Left cardiac atrium (tissue), 4 donors: ENCODE measurements at regions not wholly inside any gene's neighbourhood (a gene's known extent, or its start where the extent isn't known, plus 50 kb on each side); places are given as distances from the start of the nearest gene placed in this dataset.
"Not testable (repeated sequence)": the region's sequence is repeated elsewhere in the genome, so short reads cannot be mapped to it uniquely, and the experiment has no call there.

Source experiments
- ATAC-seq, 2 donors: fragments of 200-7000 bp; cut with Tn5 transposase; one replicate each; pipeline ENCODE4 v1.9.1; 2020; ENCODE audit warnings: mild to moderate bottlenecking in 2 of 2, moderate library complexity in 2 of 2
- DNase-seq: peaks from one replicate; pipeline ENCODE4 v3.0.0-alpha.2; 2020
- intact Hi-C, 2 donors: fragments of 100-400 bp; cut with DNase I; formaldehyde crosslinking; loops; one replicate each; pipeline versions ENCODE4 v1.14.1 to v1.15.1; 2022 to 2023
- donor health status: DM: no; HTN: yes; CAD: no.
- donor health status: DM: no; HTN: yes; CAD: no; lungs with severe emphysema.
- donor health status: DM: yes; HTN: yes; CAD: no.
- donor health status: Dilated cardiomyopathy.

DNA sequence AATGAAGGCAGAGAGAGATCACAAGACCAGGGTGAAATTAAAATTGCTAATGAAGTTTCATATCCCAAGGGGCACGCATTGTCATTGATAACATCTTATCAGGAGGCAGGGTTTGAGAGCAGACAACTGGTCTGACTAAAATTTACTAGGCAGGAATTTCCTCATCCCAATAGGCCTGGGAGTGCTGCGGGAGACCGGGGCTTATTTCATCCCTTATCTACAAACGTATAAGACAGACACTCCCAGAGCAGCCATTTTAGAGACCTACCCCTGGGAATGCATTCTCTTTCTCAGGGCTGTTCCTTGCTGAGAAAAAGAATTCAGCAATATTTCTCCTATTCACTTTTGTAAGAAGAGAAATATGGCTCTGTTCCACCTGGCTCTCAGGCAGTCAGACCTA, 533.0 kb downstream of the PYDC2 start:
- intact Hi-C loops, DNase-seq, ATAC-seq: not testable (repeated sequence)

DNA sequence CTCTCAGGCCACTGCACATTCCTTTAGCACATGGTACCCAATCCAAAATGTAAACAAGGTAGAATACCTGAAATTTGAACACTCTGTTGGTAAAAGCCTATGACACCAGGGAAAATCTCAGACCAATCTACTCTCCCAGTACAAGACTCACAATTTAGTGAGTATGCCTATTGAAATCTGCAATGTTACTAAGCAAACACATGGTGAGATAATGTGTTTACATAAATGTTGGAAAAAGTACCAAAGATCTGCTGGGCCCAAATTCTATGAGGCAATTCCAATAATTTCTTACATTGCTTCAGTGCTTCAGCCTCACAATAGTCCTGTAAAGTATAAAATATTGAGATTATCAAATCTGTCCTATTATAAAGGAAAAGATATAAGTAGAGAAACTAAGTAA, 536.1 kb downstream of the PYDC2 start:
- DNase-seq (no peak), ATAC-seq (no peak)
- intact Hi-C loops: no loop called here

DNA sequence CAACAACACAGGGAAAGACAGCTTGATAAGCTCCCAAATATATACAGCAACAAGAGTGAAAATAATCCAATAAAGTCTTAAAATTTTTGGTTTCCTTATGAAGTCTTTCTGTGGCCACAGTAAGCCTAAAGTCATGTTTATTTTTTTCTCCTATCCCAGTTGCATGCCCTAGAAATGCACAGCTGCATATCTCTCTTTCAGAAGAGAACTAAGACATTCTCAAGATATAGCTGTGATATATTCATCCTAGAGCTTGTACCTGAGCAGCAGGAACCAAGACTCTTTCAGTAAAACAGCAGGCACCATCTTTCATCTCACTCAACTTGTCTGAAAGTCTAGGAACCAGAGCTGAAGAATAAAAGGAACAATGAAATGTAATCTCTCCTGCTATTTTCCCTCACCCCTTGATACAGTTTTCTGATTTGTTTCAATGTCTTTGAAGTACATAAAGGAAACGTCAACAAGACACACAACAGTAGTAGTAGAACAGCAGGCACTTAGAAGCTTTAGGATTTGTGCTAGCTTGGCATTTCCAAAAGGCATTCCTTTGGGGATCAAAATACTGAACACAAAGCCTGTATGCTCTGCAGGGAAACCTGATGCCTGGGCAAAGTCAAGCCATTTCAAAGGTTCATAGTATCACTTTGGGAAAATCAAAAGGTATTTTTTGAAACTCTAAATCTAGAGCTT, 536.8 kb downstream of the PYDC2 start:
- intact Hi-C loops: no loop called here
- ATAC-seq: no peak
- no peak for DNase-seq

DNA sequence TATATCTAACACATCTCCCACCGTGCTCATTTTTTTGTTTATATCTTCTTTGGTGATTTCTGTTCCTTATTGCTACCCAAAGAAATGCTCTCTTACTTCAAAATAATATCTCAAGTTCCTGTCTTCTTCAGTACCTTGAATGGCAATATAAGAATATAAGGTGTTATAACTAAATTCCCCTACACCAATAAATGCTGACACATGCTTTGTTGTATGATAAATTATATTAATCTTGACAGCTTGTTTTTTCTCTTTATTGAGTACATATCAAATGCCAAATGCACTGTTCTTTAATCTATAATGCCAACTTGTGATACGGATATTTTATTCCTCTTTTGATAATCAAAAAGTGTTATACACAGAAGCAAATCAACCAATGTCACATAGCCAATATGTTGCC, 540.3 kb downstream of the PYDC2 start:
- ATAC-seq: no peak
- intact Hi-C loops: no loop called here
- no peak for DNase-seq

DNA sequence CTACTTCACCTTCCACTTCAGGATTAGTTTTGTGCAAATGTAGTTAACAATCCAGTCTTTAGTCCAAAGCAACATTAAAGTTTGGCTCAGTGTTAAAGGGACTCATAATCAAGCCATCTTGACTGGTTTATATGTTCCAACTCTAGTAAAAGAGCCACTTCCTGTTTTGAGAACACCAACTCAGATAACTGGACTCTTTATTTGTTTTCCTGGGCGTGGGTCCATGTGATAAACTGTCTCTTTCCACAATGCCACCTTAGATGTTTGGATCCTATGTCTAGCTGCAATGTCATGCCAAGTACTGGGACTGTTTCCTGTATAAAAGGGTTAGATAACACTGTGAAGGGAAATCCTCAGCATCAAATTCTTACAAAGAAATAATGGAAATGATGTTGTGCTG, 545.0 kb downstream of the PYDC2 start:
- intact Hi-C loops: no loop called here
- ATAC-seq (no peak), DNase-seq (no peak)

DNA sequence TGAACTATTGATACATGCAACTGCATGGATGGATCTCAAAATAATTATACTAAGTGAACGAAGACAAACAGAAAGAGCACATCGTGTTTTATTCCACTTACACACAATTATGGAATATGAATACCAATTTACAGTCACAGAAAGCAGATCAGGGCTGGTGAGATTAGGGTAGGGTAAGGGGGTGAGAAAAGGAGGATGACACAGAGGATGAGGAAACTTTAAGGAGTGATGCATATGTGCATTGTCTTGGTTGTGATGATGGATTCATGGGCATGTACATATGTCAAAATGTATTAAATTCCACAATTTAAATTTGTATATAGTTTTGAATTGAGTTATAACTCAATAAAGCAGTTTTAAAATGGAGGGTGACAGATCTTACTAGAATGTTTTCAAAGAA, 548.9 kb downstream of the PYDC2 start:
- intact Hi-C loops: no loop called here
- no peak for ATAC-seq
- no peak for DNase-seq

DNA sequence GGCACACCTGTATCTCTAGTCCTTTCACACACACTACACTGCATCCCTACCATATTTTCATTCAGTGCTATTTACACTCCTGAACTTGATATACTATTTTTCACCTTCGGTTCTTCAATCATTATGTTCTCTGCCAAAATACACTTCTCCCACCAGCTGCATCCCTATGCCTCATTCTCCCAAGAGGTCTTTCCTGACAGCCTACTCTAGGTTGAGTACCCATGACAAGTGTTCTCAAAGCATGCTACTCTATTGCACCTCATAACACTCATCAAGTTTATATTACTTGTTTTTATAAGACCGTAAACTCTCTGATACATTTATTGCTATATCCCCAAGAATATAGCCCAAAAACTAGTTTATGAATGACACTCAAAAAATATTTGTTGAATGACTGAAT, 549.5 kb downstream of the PYDC2 start:
- ATAC-seq (no peak), DNase-seq (no peak)
- intact Hi-C loops: no loop called here

DNA sequence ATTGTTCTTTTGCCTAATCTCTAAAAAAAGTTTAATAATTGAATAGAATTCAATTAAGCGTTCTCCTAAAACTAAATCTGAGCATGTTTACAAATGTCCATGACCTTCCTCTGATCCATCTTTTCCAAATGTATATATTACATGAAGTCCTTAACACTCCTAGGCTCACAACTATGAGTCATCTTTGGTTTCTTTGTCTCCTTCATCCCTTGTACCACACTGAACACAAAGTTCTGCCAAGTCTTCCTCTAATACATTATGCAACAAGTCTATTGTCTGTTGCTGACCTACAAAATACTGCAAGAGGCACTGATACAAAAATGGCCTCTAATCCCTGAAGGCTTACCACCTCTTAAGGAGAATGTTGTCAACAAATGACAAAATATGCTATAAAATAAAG, 550.2 kb downstream of the PYDC2 start:
- DNase-seq: no peak
- intact Hi-C loops: no loop called here
- ATAC-seq: no peak

DNA sequence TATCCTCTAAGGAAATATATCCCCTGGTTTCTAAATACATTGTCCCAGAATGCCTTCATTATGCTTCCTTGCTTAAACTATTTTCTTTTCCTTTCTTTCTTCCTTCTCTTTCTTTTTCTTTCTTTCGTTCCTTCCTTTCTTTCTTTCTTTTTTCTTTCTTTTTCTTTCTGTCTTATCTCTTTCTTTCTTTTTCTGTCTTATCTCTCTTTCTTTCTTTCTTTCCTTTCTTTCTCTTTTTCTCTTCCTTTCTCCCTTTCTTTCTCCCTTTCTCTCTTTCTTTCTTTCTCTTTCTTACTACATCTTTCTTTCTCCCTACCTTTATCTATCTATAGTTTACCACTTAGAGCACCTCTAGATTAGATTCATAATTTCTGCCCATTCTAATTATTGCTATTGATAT, 552.1 kb downstream of the PYDC2 start:
- ATAC-seq (no peak), DNase-seq (no peak)
- intact Hi-C loops: no loop called here

DNA sequence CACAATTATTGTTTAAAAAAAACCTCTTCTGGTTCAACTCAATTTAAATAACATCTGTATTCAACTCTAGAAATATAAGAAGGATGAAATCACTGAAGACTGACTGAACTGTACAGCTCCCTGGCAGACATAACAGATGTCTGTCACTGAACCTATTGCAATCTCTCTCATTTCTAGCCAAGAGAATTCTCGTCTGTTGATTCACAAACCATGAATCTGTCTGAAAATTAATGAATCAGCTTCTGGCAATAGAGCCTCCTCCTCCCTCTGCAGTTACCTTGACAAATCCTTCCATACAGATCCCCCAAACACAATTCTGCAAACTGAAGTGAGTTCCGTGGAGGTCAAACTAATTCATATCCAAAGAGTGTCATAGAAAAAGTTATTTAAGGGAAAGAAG, 561.4 kb downstream of the PYDC2 start:
- DNase-seq (no peak), ATAC-seq (peak in 1 of 2 donors; percentile 90)
- intact Hi-C loops: no loop called here

DNA sequence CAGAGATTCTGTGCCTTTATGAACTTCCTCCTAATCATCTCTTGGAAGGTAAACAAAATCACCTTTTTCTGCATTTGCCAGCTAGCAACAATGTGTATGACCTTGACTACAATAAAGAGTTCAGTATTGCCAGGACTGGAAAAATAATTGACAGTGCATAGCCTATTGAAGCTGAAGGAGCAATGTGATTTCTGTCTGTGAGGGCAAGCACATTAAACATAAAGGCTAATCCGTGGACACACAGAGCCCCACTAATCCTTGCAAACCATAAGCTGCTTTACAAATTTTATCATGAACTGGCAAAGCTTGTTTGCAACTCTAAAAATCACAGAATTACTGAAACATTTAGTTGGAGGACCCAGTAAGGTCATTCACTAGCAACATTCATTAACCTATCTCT, 563.8 kb downstream of the PYDC2 start:
- DNase-seq (no peak), ATAC-seq (no peak)
- intact Hi-C loops: no loop called here

DNA sequence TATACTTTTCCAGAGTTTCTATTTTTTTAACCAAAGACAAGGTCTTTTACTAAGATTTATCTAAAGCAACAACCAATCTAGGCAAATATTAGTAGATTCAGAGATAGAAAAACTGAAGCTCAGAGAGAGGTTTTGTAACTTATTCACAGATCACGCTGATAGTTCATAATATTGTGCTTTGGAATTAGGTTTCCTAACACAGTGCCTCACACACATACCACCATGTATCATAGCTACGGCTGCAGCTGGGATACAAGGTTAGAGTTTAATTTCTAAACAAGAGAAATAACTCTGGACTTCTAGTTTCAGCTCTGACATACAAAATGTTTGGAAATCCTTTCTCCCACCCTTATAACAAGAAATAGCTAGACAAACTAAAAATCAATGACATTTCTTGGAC, 565.7 kb downstream of the PYDC2 start:
- intact Hi-C loops: no loop called here
- DNase-seq: no peak
- no peak for ATAC-seq

DNA sequence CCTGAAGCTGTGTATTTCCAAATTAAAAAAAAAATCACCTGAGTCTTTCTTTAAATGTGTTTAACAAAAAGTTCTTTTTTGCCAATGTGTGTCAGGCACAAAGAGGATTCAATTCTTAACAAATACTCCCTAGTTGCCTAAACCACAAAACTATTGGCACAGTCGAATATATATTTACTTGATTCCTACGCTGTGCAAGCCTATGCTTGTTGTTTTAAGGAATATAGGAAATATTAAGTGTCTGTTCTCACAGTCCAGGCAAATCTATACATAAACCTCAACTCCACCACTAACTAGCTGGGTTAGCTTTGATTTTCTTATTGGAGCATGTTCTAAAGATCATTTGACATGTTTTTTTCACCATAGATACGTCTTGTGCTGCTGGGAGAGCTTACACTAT, 571.0 kb downstream of the PYDC2 start:
- ATAC-seq (no peak), DNase-seq (no peak)
- intact Hi-C loops: no loop called here

DNA sequence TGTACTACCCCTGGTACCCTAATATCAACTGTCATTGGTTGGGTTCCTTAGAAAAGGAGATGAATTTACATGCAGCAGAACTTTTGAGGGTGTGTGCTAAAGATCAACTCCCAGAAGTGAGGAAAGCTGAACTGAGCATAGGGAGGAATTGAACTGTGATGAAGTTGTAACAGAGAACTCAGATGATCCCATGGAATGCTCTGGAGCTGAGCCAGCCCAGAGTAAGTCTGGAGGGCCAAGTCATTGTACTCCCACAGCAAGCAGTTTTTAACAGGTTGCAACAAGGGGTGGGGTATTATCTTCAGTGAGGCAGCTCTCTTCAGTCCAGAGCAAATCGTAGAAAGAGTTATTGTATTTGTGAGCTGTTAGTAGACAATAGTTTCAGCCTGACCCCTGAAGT, 572.3 kb downstream of the PYDC2 start:
- intact Hi-C loops: no loop called here
- DNase-seq (no peak), ATAC-seq (no peak)

DNA sequence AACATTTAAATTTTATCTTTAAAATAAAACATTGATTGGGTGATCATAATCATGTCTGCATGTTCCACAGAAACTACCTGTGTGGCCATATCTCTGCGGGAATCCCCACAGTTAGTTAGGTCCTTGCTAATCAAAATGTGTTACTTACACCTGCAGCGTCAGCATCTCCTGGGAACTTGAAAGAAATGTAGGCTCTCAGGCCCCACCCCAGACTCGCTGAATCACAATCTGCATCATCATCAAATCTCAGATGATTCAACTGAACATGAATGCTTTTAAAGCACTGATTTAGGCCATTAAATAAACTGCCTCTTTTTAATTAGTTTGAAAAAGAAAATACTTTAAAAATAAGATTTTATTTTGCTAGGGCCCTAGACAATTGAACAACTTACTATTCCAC, 577.8 kb downstream of the PYDC2 start:
- intact Hi-C loops: no loop called here
- ATAC-seq (no peak), DNase-seq (no peak)

DNA sequence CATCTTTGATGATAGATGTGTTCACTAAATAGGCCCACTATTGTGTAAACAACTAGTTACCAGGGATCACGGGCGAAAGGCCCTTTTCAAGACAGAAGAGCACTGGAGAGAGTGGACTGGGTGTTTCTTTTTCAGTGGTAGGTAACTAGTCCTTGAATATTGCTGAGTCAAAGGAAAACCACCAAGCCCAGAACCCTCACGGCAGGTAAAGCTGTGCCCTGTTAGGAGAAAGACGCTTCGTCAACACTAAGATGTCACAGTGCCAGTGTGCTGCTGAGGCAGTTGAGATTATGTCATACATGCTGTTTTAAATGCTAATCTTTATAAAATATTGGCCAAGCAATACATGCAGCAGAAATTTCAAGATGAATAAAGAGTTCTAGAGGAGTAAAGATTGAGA, 578.6 kb downstream of the PYDC2 start:
- DNase-seq: no peak
- ATAC-seq: no peak
- intact Hi-C loops: no loop called here

DNA sequence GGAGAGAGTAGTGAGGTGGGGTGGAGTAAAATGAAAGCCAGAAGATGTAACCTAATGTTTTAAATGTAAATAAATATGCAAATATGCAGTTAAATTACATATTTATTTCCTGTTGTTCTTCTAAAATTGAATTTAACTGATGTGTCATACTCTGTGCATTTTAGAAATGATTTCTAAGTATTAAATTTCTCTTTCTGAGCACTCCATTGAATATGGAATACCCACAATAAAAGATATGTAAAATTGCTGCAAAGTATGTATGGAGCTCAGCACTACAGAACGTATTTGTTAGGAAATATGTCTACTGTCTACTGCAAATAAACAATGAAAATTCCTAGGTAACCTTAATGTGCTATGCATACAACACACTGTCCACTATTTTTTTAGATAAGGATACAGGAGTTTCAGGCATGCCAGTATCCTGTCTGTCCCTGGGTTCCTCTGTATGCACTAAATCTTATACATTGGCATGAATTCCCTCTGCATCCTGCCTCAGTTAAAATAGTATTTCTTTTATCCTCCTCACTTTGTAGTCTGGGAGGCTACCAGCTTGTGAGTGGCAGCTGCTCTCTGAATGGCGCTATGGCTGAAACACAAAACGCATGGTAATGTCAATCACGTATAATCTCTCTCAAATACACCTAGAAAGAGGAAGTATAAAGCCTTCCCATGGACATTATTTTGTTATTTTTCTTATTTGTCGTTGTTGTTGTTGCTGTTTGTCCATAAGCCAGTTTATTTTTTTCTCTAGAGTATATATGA, 579.5 kb downstream of the PYDC2 start:
- intact Hi-C loops: no loop called here
- no peak for DNase-seq
- no peak for ATAC-seq

DNA sequence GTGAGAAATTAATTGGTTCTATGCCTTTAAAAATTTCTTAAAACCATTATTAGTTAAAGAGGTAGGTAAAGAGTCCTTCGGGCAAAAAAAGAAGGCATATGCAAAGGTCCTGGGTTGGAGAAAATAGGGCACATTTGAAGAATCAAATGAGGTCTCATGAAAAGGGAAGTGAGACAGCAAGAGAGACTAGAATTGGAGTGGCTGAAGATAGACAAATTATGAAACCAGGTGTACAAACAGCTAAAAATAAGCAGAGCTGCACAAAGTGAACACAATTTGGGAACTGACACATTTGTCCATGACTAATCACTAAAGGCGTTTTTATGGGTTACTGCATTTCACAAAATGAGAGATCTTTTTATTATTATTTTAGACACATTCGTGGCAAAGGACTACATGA, 581.2 kb downstream of the PYDC2 start:
- intact Hi-C loops: no loop called here
- DNase-seq (no peak), ATAC-seq (no peak)

DNA sequence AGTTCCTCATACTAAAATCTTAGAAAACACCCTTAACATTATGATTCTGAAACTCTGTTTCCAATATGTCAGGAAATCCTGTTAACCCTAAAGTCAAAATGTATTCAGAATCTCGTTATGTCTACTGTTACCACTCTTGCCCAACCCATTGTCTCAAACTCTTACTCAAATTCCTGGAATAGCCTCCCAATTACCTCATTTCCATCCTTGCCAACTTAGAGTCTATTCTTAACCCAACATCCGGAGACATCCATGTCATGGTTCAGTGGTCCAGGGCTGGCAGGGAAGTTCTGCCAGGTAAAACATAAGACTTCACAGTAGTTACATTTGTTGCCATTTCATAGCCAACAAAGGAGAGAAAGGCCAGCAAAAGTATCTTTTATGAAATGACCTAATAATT, 593.9 kb downstream of the PYDC2 start:
- ATAC-seq (peak in 1 of 2 donors; percentile 19), DNase-seq (no peak)
- intact Hi-C loops: no loop called here

DNA sequence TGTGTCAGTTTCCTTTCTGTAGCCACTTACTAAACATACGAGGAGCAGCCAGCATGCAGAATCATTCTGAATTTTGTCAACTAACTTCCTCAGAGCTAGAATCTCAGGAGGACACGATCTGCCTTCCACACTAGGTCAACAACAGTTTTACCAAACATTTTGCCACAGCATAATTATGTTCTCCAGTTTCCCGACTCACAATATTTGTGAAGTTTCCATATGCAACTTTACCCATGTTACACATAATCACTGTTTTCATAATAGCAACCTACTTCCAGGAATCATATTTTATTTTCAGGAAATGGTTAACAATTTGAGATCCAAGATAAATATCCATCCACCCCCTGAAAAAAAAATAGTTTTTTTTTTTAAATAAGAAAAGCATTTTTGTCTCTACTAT, 595.0 kb downstream of the PYDC2 start:
- intact Hi-C loops: no loop called here
- no peak for DNase-seq
- no peak for ATAC-seq

DNA sequence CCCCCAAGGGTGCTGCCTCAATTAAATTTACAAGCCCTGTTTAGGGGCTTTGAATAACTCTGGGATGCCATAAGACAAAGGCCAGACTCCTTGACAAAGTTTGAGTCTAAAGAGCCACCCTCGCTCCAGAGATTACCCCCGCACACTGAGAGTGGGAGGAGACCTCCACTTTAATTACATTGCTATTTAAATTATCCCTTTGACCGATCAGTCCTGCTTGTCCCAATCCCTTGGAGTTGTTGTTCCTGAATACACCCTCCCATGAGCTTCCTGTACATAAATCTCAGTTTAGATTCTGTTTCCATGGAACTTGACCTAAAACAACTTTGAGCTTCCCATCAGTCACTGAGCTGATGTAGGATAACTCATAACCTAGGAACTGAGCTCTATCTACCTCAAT, 596.3 kb downstream of the PYDC2 start:
- ATAC-seq (no peak), DNase-seq (no peak)
- intact Hi-C loops: no loop called here
